ENCODE measurements at regions not wholly inside any gene's neighbourhood (a gene's known extent, or its start where the extent isn't known, plus 50 kb on each side); places are given as distances from the start of the nearest gene placed in this dataset.

- no peak for TF ChIP-seq FOXA1 (IDR thresholded peaks at IDR 0.05)
- TF ChIP-seq EGR1 (IDR thresholded peaks at IDR 0.05; ENCODE audit: low read depth in 2 of 2), result no peak
- TF ChIP-seq CTCF (IDR thresholded peaks at IDR 0.05; ENCODE audit: low read depth, low read length, missing input control), result no peak
- TF ChIP-seq REST (IDR thresholded peaks at IDR 0.05), result no peak
- TF ChIP-seq ATF3 (IDR thresholded peaks at IDR 0.05), result no peak
Measured at GRCh38 chr1:215031392-215031791, 51.1 kb upstream of the KCNK2 start.

All from liver (tissue), 3 donors.